SK-N-SH (cell line): ENCODE measurements at regions not wholly inside any gene's neighbourhood (a gene's known extent, or its start where the extent isn't known, plus 50 kb on each side); places are given as distances from the start of the nearest gene placed in this dataset.
"Not testable (repeated sequence)": the region's sequence is repeated elsewhere in the genome, so short reads cannot be mapped to it uniquely, and the experiment has no call there.

Experiments
- CTCF ChIA-PET: fragments of 300-600, 350-600 bp; formaldehyde crosslinking; extraction: SDS; loops from one replicate; lab custom pipeline; 2021; lab: Yijun Ruan, JAX
- POLR2A ChIA-PET: fragments of 350-600 bp; sonication (Branson Sonifier 250); formaldehyde crosslinking; extraction: SDS; loops from one replicate; lab custom pipeline; 2020; ENCODE audit warnings: antibody characterized with exemption, inconsistent platforms; lab: Yijun Ruan, JAX
- DNase-seq: peaks from one replicate; pipeline ENCODE4 v3.0.0; 2012
- H2AFZ ChIP-seq: fragments of 200-600 bp; sonication (generic); 2 replicates; pipeline ENCODE4 v1.8.1; 2016; ENCODE audit warnings: antibody characterized with exemption, mild to moderate bottlenecking, low read depth
- H3F3A ChIP-seq: fragments of 200-600 bp; sonication (generic); replicated peaks from 2 replicates; pipeline ENCODE3; 2016; ENCODE audit warnings: antibody characterized with exemption, mild to moderate bottlenecking; ENCODE audit not compliant: insufficient read depth
- H3K27ac ChIP-seq, 2 experiments: fragments of 200-500 bp in 1 of 2; fragments of 200-600 bp in 1 of 2; sonication (Bioruptor generic) in 1 of 2; sonication (generic), shearing (Covaris generic) in 1 of 2; 2 replicates each; pipeline versions ENCODE4 v1.5.1 to v1.6.1; 2014 to 2016; ENCODE audit warnings: low read depth in 2 of 2, inconsistent platforms in 1 of 2, low read length in 1 of 2, mild to moderate bottlenecking in 1 of 2, mixed read lengths in 1 of 2
- H3K27me3 ChIP-seq: fragments of 200-600 bp; sonication (generic), shearing (Covaris generic); 2 replicates; pipeline ENCODE4 v1.6.1; 2016; ENCODE audit warnings: mixed run types; ENCODE audit not compliant: insufficient read depth
- H3K36me3 ChIP-seq, 2 experiments: fragments of 200-500 bp in 1 of 2; fragments of 200-600 bp in 1 of 2; sonication (Bioruptor generic) in 1 of 2; sonication (generic) in 1 of 2; replicated peaks in 1 of 2; 2 replicates each; pipeline versions ENCODE3 to v1.5.1; 2014 to 2016; ENCODE audit warnings: low read length in 1 of 2, mild to moderate bottlenecking in 1 of 2; ENCODE audit not compliant: insufficient read depth in 2 of 2, control insufficient read depth in 1 of 2
- H3K4me1 ChIP-seq, 2 experiments: fragments of 200-500 bp in 1 of 2; fragments of 200-600 bp in 1 of 2; sonication (Bioruptor generic) in 1 of 2; sonication (generic), shearing (Covaris generic) in 1 of 2; 2 replicates each; pipeline versions ENCODE4 v1.5.1 to v1.6.1; 2014 to 2016; ENCODE audit warnings: low read depth in 1 of 2, low read length in 1 of 2, mixed run types in 1 of 2; ENCODE audit not compliant: insufficient read depth in 2 of 2, control insufficient read depth in 1 of 2
- H3K4me2 ChIP-seq: fragments of 200-600 bp; sonication (generic), shearing (Covaris generic); 2 replicates; pipeline ENCODE4 v1.6.1; 2017; ENCODE audit warnings: mixed run types
- H3K4me3 ChIP-seq, 2 experiments: fragments of 200-500 bp in 1 of 2; fragments of 200-600 bp in 1 of 2; sonication (Bioruptor generic) in 1 of 2; sonication (generic), shearing (Covaris generic) in 1 of 2; 2 replicates each; pipeline versions ENCODE4 v1.5.1 to v1.8.1; 2014 to 2016; ENCODE audit warnings: low read depth in 2 of 2, inconsistent platforms in 1 of 2, low read length in 1 of 2, mild to moderate bottlenecking in 1 of 2, mixed read lengths in 1 of 2, moderate library complexity in 1 of 2
- H3K79me2 ChIP-seq: fragments of 200-600 bp; sonication (generic); 2 replicates; pipeline ENCODE4 v1.8.1; 2017; ENCODE audit warnings: mild to moderate bottlenecking; ENCODE audit not compliant: insufficient read depth
- H3K9ac ChIP-seq: fragments of 200-600 bp; sonication (generic); 2 replicates; pipeline ENCODE4 v1.6.1; 2017; ENCODE audit warnings: mixed run types
- H3K9me2 ChIP-seq: fragments of 200-600 bp; sonication (generic); 2 replicates; pipeline ENCODE4 v1.6.1; 2017; ENCODE audit warnings: mixed run types
- H3K9me3 ChIP-seq: fragments of 200-600 bp; sonication (generic); 2 replicates; pipeline ENCODE4 v1.6.1; 2017; ENCODE audit warnings: mixed run types, mild to moderate bottlenecking, moderate library complexity
- H4K20me1 ChIP-seq: fragments of 200-600 bp; sonication (generic); 2 replicates; pipeline ENCODE4 v1.6.1; 2017; ENCODE audit warnings: mild to moderate bottlenecking, mixed run types; ENCODE audit not compliant: insufficient read depth
- ELF1 ChIP-seq: IDR thresholded peaks from 2 replicates; pipeline ENCODE4 v1.4.0; 2012
- FOXJ3 ChIP-seq: sonication (generic); formaldehyde crosslinking; IDR thresholded peaks from 2 replicates; pipeline ENCODE4 v1.5.1; 2020; ENCODE audit warnings: mild to moderate bottlenecking, missing genetic modification reagents
- FOXM1 ChIP-seq: IDR thresholded peaks from 2 replicates; pipeline ENCODE4 v1.4.0; 2012; ENCODE audit warnings: low read depth, mild to moderate bottlenecking
- GATA2 ChIP-seq: sonication (generic); formaldehyde crosslinking; IDR thresholded peaks from 2 replicates; pipeline ENCODE4 v1.5.0; 2020; ENCODE audit warnings: mild to moderate bottlenecking, missing genetic modification reagents
- JUND ChIP-seq: IDR thresholded peaks from 2 replicates; pipeline ENCODE4 v1.4.0; 2012
- MAX ChIP-seq: IDR thresholded peaks from 2 replicates; pipeline ENCODE4 v1.4.0; 2012; ENCODE audit warnings: low read depth
- MXI1 ChIP-seq: IDR thresholded peaks from 2 replicates; pipeline ENCODE4 v1.6.1; 2012; ENCODE audit warnings: mild to moderate bottlenecking, low read depth, low read length, improper control_type of control experiment
- NRF1 ChIP-seq: IDR thresholded peaks from 2 replicates; pipeline ENCODE4 v1.6.1; 2012; ENCODE audit warnings: low read depth, mild to moderate bottlenecking, low read length
- PBX3 ChIP-seq: IDR thresholded peaks from 2 replicates; pipeline ENCODE4; 2012
- POLR2AphosphoS5 ChIP-seq: IDR thresholded peaks from 2 replicates; pipeline ENCODE4 v1.6.1; 2012; ENCODE audit warnings: low read depth, low read length
- RCOR1 ChIP-seq: fragments of 150-350 bp; IDR thresholded peaks from 2 replicates; pipeline ENCODE4 v1.6.1; 2017; ENCODE audit warnings: antibody characterized with exemption, low read length
- REST ChIP-seq: IDR thresholded peaks from 2 replicates; pipeline ENCODE4 v1.6.1; 2012; ENCODE audit warnings: mild to moderate bottlenecking, low read depth, low read length, moderate library complexity
- SIN3A ChIP-seq: IDR thresholded peaks from 2 replicates; pipeline ENCODE4 v1.6.1; 2012; ENCODE audit warnings: low read depth, mild to moderate bottlenecking, low read length, moderate library complexity, borderline replicate concordance
- TAF1 ChIP-seq: IDR thresholded peaks from 2 replicates; pipeline ENCODE4 v1.6.1; 2012; ENCODE audit warnings: low read depth, mild to moderate bottlenecking, low read length, moderate library complexity, borderline replicate concordance
- TCF12 ChIP-seq: IDR thresholded peaks from 2 replicates; pipeline ENCODE4 v1.4.0; 2012
- TEAD4 ChIP-seq: IDR thresholded peaks from 2 replicates; pipeline ENCODE4 v1.4.0; 2012; ENCODE audit warnings: mild to moderate bottlenecking, borderline replicate concordance; ENCODE audit not compliant: insufficient read depth
- YY1 ChIP-seq: IDR thresholded peaks from 2 replicates; pipeline ENCODE4 v1.4.0; 2012; ENCODE audit warnings: low read depth, mild to moderate bottlenecking
- WGBS: methylation state at CpG from one replicate; pipeline ENCODE4 v1.1.6; 2017; ENCODE audit warnings: low lambda C conversion rate; 5-methylcytosine and 5-hydroxymethylcytosine counted together

- no peak; the same call in 1 of the 2 replicates for TF ChIP-seq SIN3A
- no peak for TF ChIP-seq TAF1
- TF ChIP-seq TEAD4: peak; percentile 96
- no peak for TF ChIP-seq ELF1
- TF ChIP-seq FOXM1: 0 out of 2 replicates have a peak, but pooled peaks have one; percentile 49
- TF ChIP-seq TCF12: peak; percentile 89
- TF ChIP-seq JUND: peak; percentile 83
- TF ChIP-seq PBX3: peak; percentile 84
- no peak for TF ChIP-seq GATA2 (CRISPR knock-in tag)
- peak; percentile 24; the same call in 1 of the 2 replicates for TF ChIP-seq YY1
- no peak for TF ChIP-seq RCOR1
- 0 out of 2 replicates have a peak, but pooled peaks have one; percentile 14 for TF ChIP-seq REST
- TF ChIP-seq POLR2AphosphoS5: peak; percentile 67
Observed at GRCh38 chrX:46325312-46325877, 219.8 kb downstream of the ZNF674 start (continued).

GRCh38 chrX:46324166-46324565 is 221.1 kb downstream of the ZNF674 start:
- POLR2A ChIA-PET: no interaction called here
- Histone ChIP-seq H3K27me3 (no peaks in the 10 kb centered on the region), H2AFZ (no peak overlapping the region), H3K36me3 (peaks cover 0 to 4% of the 10 kb centered on the region in 2 experiments), H3K27ac (peak overlapping the region in 1 of 2 experiments; percentile 88; a peak in 2 of 4 replicates)
- 70% methylated on average over 3 of the region's 3 CpGs for WGBS
- CTCF ChIA-PET: no interaction called here
- TF ChIP-seq NRF1 (no peak), MAX (no peak), FOXJ3 (CRISPR knock-in tag) (no peak), MXI1 (no peak), REST (no peak), FOXM1 (no peak), ELF1 (no peak), TAF1 (no peak)
- TF ChIP-seq, all 33 proteins: peak for 0
- Histone ChIP-seq H3K9me3 (no peaks in the 10 kb centered on the region), H3F3A (peaks cover 27% of the 10 kb centered on the region), H3K79me2 (peaks cover 12% of the 10 kb centered on the region; the same call in 1 of the 2 replicates), H3K9ac (no peak overlapping the region; the same call in 1 of the 2 replicates), H3K4me3 (no peak overlapping the region), H4K20me1 (no peaks in the 10 kb centered on the region), H3K9me2 (no peaks in the 10 kb centered on the region), H3K4me1 (peaks cover 0 to 54% of the 10 kb centered on the region in 2 experiments; a peak in 2 of 4 replicates), H3K4me2 (0 out of 2 replicates have a peak overlapping the region, but pooled peaks have one; percentile 67)
- no peak for DNase-seq

- H3K4me2 ChIP-seq, CTCF ChIA-PET, H4K20me1 ChIP-seq, H3K4me3 ChIP-seq, H3K9me3 ChIP-seq, DNase-seq, H3K27me3 ChIP-seq, H3K36me3 ChIP-seq, H3K9me2 ChIP-seq, POLR2A ChIA-PET, H2AFZ ChIP-seq, H3K9ac ChIP-seq: not testable (repeated sequence)
- Histone ChIP-seq H3F3A (peaks cover 27% of the 10 kb centered on the region), H3K27ac (peak overlapping the region in 1 of 2 experiments; percentile 4; a peak in 1 of 4 replicates), H3K4me1 (peaks cover 0 to 47% of the 10 kb centered on the region in 2 experiments; a peak in 2 of 4 replicates), H3K79me2 (peaks cover 12% of the 10 kb centered on the region; the same call in 1 of the 2 replicates)
- WGBS: 23% methylated on average over 5 of the region's 5 CpGs
Observed at GRCh38 chrX:46322929-46323328, 222.3 kb downstream of the ZNF674 start.
